ENCODE measurements at regions not wholly inside any gene's neighbourhood (a gene's known extent, or its start where the extent isn't known, plus 50 kb on each side); places are given as distances from the start of the nearest gene placed in this dataset.

DNA sequence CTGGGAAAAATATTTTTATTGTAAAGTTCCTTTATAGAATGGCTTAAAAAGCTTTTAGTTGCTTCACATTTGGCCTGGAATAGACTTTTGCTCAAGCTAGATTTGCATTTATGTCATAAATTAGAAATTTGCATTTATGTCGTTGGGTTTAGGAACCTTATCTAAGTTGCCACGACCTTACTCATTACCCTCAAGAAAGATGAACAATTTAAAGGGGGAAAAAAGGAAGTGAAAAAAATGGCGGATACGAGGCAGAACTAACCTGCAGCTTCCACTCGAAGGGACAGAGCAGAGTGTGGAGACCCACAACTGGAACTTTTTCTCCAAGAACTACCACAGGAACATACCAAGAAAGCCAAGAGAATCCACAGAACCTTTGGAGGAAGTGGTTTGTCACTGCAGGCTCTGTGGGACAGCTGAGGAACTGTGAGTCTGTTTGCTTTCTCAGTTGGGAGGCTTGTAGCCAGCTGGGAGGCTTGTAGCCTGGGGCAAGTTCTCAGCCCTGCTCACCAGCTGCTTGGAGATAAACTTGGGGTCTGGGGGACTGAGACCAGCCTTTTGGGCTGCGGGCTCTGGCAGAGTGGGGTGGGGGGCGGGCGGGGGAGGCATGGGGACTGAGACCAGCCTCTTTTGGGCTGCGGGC is 349.9 kb upstream of the MEIS1 start:
- FAIRE-seq, result no peak

DNA sequence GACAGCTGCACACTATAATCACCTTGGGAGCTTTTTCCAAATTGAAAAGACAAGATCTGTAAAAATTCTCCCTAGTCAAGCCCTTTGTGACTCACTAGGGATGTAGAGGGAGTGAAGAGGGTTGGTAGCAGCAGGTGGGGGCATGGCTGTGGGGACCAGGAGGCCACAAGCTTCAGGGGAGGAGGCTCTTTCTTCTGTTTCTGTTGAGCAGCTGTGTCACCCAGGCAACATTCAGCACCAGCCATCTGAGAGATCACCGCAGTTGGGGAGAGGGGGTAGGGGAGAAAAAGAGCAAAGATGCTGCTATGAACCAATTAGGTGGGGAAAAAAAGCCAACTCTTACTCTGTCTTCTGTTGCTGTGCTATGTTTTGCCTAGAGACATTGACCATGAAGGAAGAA is 352.3 kb upstream of the MEIS1 start:
- FAIRE-seq, result no peak

- FAIRE-seq, result no peak
Measured at GRCh38 chr2:66080127-66080526, 354.8 kb upstream of the MEIS1 start.

DNA sequence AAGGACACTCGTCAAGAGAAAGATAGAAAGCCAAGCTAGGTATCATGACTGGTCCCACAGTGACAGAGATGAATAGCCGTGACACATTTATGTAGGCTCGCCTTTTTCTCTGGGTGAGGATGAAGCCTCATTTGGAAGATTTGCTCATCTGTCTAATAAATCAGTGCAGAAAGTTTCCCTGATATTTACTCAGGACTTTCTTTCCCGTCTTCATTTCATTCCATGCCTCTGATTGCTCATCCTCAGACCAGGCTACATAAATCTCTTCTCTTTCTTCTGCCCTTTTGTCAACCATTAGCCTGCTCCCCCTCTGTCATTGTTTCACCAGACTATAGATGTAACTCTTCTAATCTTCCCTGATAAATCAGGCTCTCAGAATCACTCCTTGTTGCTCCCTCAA is 361.8 kb upstream of the MEIS1 start:
- no peak for FAIRE-seq

GRCh38 chr2:66070721-66071602 is 364.0 kb upstream of the MEIS1 start:
- FAIRE-seq, result no peak

DNA sequence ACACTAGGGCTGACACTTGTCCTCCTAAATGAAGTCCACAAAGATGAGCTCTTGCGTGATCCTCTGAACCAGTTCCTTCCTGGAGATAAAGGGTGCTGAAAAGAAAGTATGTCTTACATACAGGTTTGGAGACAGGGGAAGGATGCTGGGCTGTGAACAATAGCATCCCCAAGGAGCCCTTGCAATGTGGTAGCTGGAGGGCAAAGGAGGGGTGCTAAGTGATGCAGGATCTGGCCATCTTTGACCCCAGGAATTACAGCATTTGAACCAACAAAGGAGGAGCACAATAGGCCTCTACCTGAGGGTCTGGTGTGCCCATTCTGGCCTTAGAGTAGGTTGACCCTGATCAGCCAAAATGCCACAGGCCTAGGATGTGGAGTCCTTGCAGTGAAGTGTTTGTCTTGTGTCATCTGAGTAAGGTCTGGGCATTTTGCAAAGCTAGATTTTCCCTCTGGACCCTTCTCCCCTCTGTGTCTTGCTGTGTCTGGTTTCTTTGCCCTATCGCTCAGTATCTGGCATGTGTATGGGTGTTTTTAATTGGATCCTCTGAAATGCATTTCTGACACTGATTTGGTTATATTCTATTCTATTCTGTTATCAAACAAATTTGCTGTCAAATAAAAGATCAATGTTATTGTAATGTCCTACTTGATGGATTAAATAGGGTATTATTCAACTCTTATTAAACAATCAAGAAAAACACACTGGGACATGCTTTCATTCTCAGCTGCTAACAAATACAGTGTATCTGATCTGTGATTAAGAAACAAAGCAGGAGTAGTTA is 364.8 kb upstream of the MEIS1 start:
- no peak for FAIRE-seq

DNA sequence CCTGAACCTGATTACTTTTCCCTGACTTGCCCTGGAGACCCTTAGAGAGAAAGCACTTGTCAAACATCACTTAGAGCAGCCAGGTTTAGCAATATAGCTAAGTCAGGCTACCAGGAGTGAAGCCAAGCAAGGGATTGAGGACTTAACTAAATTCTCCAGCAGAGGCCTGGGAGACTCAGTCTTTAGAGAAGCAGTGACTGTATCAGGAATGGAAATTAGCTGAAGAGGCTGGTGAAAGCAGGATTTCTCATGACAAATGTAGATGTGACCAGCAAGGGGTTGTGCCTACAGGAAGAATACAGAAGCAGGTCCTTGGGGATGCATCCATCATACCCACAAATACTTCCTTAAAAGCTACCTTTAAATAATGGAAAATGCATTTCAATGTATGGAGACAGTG is 368.9 kb upstream of the MEIS1 start:
- FAIRE-seq, result no peak

DNA sequence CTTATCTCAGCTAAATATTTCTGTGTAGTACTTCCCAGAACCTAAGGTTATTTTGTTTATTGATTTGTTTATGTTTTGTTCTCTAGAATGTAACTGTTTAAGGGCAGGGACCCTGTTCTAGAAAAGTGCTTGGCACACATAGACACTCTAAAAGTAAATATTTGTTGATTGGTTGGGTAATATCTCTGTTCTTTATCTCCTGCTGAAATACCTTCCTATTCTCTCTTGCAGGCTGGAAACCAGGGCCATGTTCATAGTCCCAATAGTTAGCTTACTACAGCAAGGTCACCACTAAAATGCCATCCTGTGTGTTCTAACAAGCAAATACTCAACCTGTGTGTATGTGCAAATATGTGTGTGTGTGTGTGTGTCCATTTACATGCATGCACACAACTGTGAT is 375.6 kb upstream of the MEIS1 start:
- no peak for FAIRE-seq

GRCh38 chr2:66058675-66059074 is 376.2 kb upstream of the MEIS1 start:
- FAIRE-seq, result no peak

GRCh38 chr2:66057844-66058243 is 377.1 kb upstream of the MEIS1 start:
- FAIRE-seq, result no peak

DNA sequence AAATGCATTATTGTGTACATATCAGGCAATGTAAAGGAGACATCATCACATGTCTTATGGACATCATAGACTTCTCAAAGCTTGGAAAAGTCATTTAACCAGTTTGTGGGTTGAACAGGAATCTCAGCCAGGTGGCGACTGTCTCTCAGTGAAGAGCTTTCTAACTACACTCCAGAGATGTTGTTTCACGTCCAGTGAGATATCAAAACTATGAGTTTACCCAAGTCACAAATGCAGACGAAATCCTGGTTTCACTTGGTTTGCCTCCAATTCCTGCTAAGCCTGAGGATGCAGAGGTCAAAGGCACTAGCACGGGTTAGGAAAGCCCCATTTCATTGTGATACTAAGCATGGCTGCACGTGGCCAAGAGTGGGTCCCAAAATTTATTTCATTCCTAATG is 384.5 kb upstream of the MEIS1 start:
- FAIRE-seq, result no peak

DNA sequence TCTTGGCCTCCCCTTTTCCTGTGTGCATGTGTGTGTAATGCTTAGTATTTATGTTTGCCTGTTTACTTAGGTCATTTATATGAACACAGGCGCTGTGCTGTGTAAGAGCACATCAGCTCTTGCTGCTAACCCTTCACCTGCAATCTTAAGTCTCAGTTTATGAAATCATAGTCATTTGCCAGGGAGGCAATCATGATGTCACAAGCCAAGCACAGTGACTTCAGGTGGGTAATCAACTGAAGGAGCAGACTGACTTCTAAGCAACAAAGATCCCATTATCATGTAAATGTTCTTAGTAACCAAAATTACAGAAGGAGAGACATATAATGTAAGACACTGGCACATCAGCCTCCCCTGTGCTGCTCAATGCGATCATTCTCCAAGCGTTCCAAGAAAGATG is 386.3 kb upstream of the MEIS1 start:
- FAIRE-seq, result no peak

GRCh38 chr2:66041902-66042657 is 392.8 kb upstream of the MEIS1 start:
- FAIRE-seq, result no peak

- FAIRE-seq, result no peak
Measured at GRCh38 chr2:66036948-66037347, 398.0 kb upstream of the MEIS1 start.

- FAIRE-seq, result no peak
Measured at GRCh38 chr2:66034467-66034866, 400.5 kb upstream of the MEIS1 start.

- FAIRE-seq, result no peak
Measured at GRCh38 chr2:66032226-66032775, 402.6 kb upstream of the MEIS1 start.

DNA sequence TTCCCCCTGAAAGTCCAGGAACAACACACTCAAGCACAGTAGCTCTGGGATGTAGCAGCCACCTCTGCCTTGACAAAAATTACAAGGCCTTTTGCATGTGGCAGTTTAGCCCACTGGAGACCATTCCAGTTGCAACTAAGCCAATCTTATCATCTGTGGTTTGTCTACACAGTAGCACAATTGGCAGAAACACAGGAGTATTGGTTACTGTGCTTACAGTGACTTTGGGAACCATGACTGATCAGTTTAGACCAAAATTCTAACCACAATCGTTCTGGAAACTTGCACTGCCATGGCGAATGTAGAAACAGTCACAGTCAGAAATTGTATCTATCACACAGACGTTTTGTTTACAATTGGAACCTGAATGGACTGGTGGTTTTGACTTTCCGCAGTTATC is 403.7 kb upstream of the MEIS1 start:
- no peak for FAIRE-seq

- no peak for FAIRE-seq
Measured at GRCh38 chr2:66030553-66030952, 404.4 kb upstream of the MEIS1 start.

GRCh38 chr2:66024391-66024790 is 410.5 kb upstream of the MEIS1 start:
- no peak for FAIRE-seq

DNA sequence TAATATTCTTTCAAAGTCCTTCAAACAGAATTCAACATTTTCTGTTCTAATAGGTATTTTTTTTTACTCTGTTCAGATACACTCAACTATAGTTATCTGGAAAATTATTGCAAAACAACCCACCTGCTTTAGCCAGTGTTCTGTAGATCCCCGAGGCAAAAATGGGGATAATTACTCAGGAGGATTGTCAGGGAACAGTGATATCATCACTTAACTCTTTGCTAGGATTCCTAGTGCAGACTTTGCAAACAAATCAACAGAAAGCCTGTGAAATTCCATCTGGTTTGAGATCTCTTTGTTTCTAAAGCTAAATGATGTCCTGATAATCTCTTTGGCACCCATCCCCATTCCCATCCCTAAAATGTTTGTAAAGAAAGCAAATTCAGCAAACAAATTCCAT is 413.6 kb upstream of the MEIS1 start:
- FAIRE-seq, result no peak

DNA sequence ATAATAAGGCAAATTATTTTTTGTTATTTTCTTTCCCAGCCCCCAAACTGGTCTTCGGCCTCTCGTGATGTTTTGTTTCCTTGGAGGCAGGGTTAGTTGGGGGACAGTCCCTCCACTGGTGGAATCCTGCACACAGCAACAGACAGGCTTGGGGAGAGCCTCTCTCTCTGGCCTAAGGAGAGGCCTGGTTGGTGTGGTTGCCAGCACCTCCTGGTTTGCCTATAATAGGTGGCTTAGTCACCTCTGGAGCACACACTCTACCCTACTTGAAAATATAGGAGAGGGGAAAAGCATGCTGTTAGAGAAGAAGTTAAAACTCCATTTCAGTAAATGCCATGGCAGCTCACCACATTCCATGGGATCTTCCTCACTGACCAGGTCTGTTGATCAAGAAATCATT is 417.2 kb upstream of the MEIS1 start:
- no peak for FAIRE-seq

DNA sequence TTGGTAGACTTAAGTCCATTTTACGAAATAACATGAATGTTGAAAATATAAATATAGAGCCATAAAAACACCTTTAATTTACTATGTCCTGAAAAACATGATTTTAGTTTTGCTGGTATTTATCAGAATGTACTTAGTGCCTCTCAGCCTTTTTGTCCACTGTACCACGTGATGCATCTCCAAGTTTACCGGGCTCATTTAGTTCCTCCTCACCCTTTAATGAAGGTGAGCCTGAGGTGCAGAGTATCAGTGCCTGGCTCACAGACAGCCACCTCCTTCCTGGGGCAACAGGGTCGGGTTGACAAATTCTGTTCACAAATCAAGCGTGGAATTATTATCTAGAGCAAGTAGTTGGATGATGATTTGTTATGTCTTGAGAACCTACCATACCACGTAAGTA is 420.5 kb upstream of the MEIS1 start:
- FAIRE-seq, result no peak

- no peak for FAIRE-seq
Measured at GRCh38 chr2:66013456-66013855, 421.5 kb upstream of the MEIS1 start.
